Endothelial cell (in vitro differentiated cells): ENCODE measurements at regions not wholly inside any gene's neighbourhood (a gene's known extent, or its start where the extent isn't known, plus 50 kb on each side); places are given as distances from the start of the nearest gene placed in this dataset.

Experiments
- DNase-seq: peaks from one replicate; pipeline ENCODE4 v3.0.0; 2021; ENCODE audit warnings: low spot score
- H3K27ac Mint-ChIP-seq: one replicate; pipeline ENCODE4 v1.8.0; 2021; ENCODE audit warnings: mixed read lengths, inconsistent platforms; ENCODE audit not compliant: unreplicated experiment
- H3K27me3 Mint-ChIP-seq: one replicate; pipeline ENCODE4 v1.8.0; 2021; ENCODE audit warnings: mild to moderate bottlenecking, moderate library complexity, mixed read lengths, inconsistent platforms; ENCODE audit not compliant: unreplicated experiment
- H3K36me3 Mint-ChIP-seq: one replicate; pipeline ENCODE4 v1.8.0; 2021; ENCODE audit warnings: mild to moderate bottlenecking, low read depth, mixed read lengths, inconsistent platforms; ENCODE audit not compliant: unreplicated experiment
- H3K4me1 Mint-ChIP-seq: one replicate; pipeline ENCODE4 v1.8.0; 2021; ENCODE audit warnings: mild to moderate bottlenecking, mixed read lengths, inconsistent platforms; ENCODE audit not compliant: unreplicated experiment
- H3K4me3 Mint-ChIP-seq: one replicate; pipeline ENCODE4 v1.8.0; 2021; ENCODE audit warnings: mild to moderate bottlenecking, mixed read lengths, inconsistent platforms; ENCODE audit not compliant: unreplicated experiment
- H3K9me3 Mint-ChIP-seq: one replicate; pipeline ENCODE4 v1.8.0; 2021; ENCODE audit warnings: mixed read lengths, inconsistent platforms; ENCODE audit not compliant: unreplicated experiment
- TF ChIP-seq, protein P1 (sequence below): fragments of 200-600 bp; sonication (generic); IDR thresholded peaks from one replicate; pipeline ENCODE4 v1.5.0; 2021; ENCODE audit warnings: antibody characterized with exemption; ENCODE audit not compliant: unreplicated experiment

DNA sequence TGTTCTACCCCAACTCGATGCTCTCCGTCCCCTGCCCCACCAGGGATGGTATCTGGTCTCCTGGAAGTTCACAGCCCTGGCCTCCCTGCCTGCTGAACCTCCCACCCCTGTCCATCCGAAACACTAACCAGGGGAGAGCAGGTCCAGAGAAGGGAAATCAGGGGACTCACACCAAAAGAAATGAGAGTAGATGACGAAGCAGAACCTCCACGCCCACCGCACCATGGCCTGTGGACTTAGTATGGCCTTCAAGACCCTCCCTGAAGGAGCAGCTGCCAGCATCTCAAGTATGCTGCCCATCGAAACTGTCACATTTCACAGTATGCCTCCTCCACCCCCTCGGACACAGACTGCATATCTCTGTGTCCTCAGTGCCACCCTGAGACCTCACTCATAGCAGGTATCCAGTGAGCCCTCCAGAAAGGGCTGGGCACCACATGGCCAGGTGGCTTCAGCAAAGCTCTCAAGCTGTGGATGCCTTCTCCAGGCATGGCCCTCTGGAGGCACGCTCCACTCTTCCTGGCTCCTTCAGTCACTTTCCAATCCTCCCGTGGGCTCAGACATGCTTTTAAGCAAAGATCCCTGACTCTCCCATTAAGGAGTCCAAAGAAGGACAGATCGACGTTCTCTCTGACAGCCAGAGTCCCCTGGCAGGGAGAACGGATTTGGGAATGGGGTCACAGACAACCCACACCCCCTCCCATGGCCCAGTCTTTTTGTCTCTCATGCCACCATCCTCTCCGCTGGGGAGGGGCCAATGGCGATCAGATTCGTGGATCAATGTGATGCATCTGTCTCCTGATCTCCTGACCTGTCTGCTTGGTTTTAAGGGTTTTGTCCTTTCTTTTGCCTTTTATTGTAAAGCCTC is 158.4 kb downstream of the ANKRD60 start:
- H3K4me1 Mint-ChIP-seq = peaks cover 27% of the 10 kb centered on the region
- no peaks in the 10 kb centered on the region for H3K9me3 Mint-ChIP-seq
- H3K36me3 Mint-ChIP-seq = peaks cover 7% of the 10 kb centered on the region
- peaks cover 13% of the 10 kb centered on the region for H3K27me3 Mint-ChIP-seq
- DNase-seq = no peak
- peak overlapping the region; percentile 1 for H3K4me3 Mint-ChIP-seq
- H3K27ac Mint-ChIP-seq = no peak overlapping the region
- TF ChIP-seq, protein P1, sequence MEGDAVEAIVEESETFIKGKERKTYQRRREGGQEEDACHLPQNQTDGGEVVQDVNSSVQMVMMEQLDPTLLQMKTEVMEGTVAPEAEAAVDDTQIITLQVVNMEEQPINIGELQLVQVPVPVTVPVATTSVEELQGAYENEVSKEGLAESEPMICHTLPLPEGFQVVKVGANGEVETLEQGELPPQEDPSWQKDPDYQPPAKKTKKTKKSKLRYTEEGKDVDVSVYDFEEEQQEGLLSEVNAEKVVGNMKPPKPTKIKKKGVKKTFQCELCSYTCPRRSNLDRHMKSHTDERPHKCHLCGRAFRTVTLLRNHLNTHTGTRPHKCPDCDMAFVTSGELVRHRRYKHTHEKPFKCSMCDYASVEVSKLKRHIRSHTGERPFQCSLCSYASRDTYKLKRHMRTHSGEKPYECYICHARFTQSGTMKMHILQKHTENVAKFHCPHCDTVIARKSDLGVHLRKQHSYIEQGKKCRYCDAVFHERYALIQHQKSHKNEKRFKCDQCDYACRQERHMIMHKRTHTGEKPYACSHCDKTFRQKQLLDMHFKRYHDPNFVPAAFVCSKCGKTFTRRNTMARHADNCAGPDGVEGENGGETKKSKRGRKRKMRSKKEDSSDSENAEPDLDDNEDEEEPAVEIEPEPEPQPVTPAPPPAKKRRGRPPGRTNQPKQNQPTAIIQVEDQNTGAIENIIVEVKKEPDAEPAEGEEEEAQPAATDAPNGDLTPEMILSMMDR = no peak

DNA sequence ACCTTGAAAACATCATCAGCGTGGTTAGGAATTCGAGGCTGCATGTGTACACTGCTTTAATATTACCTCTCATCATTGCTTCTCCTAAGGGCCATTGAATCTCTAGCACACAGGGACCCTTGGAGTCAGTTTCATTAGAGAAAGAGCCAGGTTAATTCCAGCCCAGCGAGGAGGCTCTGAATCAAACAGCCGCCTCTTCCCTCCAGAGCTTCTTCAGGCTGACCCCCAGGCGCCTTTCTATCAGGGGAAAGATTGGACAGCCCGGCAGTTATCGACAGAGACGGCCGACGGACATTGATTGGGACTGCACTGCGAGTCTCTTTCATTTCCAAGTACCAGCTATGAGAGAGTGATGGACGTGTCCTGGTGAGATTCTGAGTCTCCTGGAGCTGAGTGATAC is 159.2 kb downstream of the ANKRD60 start:
- TF ChIP-seq, protein P1 = no peak

DNA sequence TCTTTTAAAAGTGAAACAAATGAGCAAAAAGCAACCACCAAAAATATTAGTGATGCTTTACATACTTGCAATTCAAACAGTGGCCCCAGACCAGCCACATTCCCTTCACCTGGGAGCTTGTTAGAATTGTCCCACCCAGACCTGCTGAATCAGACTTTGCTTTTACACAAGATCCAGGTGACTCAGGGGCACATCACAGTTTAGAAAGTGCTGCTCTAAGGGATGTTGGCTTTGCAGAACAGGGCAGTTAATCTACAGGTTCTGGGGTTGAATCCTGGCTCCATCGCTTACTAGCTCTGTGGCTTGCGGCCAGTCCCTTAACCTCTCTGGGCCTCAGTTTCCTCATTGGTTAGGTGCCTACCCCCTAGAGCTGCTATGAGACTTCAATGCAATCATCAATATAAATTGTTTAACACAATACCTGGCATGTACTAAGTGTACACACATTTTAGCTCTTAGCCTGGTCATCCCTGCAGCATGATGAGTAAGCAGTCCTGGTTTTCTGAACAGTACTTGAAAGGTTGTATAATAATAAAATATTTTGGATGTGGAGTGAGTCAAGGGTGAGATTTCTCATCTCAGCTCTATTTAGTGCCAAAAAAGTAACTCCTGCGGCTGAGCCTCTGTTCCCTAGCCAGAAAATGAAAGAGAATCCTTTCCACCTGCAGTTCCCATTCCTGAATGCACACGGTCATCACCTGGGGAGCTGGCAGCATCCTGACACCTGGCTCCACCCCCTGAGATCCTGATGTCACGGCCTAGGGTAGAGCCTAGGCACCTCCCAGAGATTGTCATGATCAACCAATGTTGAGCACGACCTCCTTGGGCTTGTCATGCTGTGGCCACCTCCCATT is 162.7 kb downstream of the ANKRD60 start:
- no peak overlapping the region for H3K4me3 Mint-ChIP-seq
- H3K27me3 Mint-ChIP-seq = peaks cover 2% of the 10 kb centered on the region
- H3K4me1 Mint-ChIP-seq = peaks cover 4% of the 10 kb centered on the region
- DNase-seq = no peak
- TF ChIP-seq, protein P1 = no peak
- H3K27ac Mint-ChIP-seq = no peak overlapping the region
- H3K36me3 Mint-ChIP-seq = peaks cover 3% of the 10 kb centered on the region
- H3K9me3 Mint-ChIP-seq = no peaks in the 10 kb centered on the region

More for the DNA sequence above, 159.2 kb downstream of the ANKRD60 start:
- H3K4me3 Mint-ChIP-seq = no peak overlapping the region
- DNase-seq = no peak
- H3K36me3 Mint-ChIP-seq = peaks cover 7% of the 10 kb centered on the region
- no peak overlapping the region for H3K27ac Mint-ChIP-seq
- H3K4me1 Mint-ChIP-seq = peaks cover 26% of the 10 kb centered on the region
- H3K27me3 Mint-ChIP-seq = peaks cover 10% of the 10 kb centered on the region
- H3K9me3 Mint-ChIP-seq = no peaks in the 10 kb centered on the region

DNA sequence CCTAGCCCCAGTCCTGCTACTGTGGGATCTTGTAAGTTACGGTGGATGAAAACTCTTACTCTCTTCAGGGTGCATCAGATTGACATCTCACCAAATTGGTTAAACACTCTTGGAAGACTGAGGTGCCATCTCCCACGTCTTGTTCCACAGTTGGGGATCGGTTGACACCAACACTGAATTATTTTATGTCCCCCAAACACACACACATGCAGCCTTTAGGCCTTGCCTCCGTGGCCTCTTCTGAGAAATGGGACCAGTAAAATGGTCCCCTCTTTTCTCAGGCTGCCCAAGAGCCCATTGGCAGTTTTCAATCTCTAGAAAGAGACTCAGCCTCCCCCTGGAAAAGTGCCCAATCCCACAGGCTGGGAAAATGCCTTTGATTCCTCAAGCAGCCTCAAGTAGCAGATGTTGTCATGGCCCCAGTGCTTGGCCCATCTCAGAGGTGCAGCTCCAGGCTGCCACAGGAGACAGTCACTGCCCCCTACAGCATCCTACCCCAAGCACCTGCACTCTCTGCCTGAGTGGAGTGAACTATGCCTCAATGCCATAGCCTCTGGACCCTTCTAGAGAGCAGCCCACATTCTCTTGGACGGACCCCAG is 163.9 kb downstream of the ANKRD60 start:
- no peaks in the 10 kb centered on the region for H3K9me3 Mint-ChIP-seq
- TF ChIP-seq, protein P1 = no peak
- peaks cover 3% of the 10 kb centered on the region for H3K36me3 Mint-ChIP-seq
- no peak for DNase-seq
- H3K4me3 Mint-ChIP-seq = no peak overlapping the region
- peaks cover 6% of the 10 kb centered on the region for H3K4me1 Mint-ChIP-seq
- no peak overlapping the region for H3K27ac Mint-ChIP-seq
- H3K27me3 Mint-ChIP-seq = peaks cover 2% of the 10 kb centered on the region
